ENCODE measurements at regions not wholly inside any gene's neighbourhood (a gene's known extent, or its start where the extent isn't known, plus 50 kb on each side); places are given as distances from the start of the nearest gene placed in this dataset.

GRCh38 chr1:222971146-222971545, 156.3 kb downstream of the DISP1 start:
- TF ChIP-seq SP1 (IDR thresholded peaks at IDR 0.05) = no peak
- TF ChIP-seq, protein P1, sequence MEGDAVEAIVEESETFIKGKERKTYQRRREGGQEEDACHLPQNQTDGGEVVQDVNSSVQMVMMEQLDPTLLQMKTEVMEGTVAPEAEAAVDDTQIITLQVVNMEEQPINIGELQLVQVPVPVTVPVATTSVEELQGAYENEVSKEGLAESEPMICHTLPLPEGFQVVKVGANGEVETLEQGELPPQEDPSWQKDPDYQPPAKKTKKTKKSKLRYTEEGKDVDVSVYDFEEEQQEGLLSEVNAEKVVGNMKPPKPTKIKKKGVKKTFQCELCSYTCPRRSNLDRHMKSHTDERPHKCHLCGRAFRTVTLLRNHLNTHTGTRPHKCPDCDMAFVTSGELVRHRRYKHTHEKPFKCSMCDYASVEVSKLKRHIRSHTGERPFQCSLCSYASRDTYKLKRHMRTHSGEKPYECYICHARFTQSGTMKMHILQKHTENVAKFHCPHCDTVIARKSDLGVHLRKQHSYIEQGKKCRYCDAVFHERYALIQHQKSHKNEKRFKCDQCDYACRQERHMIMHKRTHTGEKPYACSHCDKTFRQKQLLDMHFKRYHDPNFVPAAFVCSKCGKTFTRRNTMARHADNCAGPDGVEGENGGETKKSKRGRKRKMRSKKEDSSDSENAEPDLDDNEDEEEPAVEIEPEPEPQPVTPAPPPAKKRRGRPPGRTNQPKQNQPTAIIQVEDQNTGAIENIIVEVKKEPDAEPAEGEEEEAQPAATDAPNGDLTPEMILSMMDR (IDR thresholded peaks at IDR 0.05; ENCODE audit: low read depth, low read length, missing input control) = no peak
- TF ChIP-seq, protein P2, sequence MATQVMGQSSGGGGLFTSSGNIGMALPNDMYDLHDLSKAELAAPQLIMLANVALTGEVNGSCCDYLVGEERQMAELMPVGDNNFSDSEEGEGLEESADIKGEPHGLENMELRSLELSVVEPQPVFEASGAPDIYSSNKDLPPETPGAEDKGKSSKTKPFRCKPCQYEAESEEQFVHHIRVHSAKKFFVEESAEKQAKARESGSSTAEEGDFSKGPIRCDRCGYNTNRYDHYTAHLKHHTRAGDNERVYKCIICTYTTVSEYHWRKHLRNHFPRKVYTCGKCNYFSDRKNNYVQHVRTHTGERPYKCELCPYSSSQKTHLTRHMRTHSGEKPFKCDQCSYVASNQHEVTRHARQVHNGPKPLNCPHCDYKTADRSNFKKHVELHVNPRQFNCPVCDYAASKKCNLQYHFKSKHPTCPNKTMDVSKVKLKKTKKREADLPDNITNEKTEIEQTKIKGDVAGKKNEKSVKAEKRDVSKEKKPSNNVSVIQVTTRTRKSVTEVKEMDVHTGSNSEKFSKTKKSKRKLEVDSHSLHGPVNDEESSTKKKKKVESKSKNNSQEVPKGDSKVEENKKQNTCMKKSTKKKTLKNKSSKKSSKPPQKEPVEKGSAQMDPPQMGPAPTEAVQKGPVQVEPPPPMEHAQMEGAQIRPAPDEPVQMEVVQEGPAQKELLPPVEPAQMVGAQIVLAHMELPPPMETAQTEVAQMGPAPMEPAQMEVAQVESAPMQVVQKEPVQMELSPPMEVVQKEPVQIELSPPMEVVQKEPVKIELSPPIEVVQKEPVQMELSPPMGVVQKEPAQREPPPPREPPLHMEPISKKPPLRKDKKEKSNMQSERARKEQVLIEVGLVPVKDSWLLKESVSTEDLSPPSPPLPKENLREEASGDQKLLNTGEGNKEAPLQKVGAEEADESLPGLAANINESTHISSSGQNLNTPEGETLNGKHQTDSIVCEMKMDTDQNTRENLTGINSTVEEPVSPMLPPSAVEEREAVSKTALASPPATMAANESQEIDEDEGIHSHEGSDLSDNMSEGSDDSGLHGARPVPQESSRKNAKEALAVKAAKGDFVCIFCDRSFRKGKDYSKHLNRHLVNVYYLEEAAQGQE (IDR thresholded peaks at IDR 0.05) = no peak
- TF ChIP-seq RAD21 (IDR thresholded peaks at IDR 0.05) = no peak
- TF ChIP-seq YY1 (IDR thresholded peaks at IDR 0.05) = no peak
- no peak for TF ChIP-seq ATF3 (IDR thresholded peaks at IDR 0.05)
- no peak for TF ChIP-seq NR2F2 (IDR thresholded peaks at IDR 0.05)
- TF ChIP-seq EGR1 (IDR thresholded peaks at IDR 0.05; ENCODE audit: low read depth in 2 of 2) = no peak
- TF ChIP-seq MAX (IDR thresholded peaks at IDR 0.05) = no peak
- no peak for TF ChIP-seq RXRA (IDR thresholded peaks at IDR 0.05)
- no peak for TF ChIP-seq FOXA1 (IDR thresholded peaks at IDR 0.05)
- TF ChIP-seq TAF1 (conservative IDR thresholded peaks at IDR 0.05) = no peak
